Caco-2 (cell line): ENCODE measurements at regions not wholly inside any gene's neighbourhood (a gene's known extent, or its start where the extent isn't known, plus 50 kb on each side); places are given as distances from the start of the nearest gene placed in this dataset.

ENCODE experiments used
- BruUV-seq: library from RNA; stranded (reverse); fragments of 400-500 nt; replicated peaks from 2 replicates; lab custom pipeline; 2021; lab: Mats Ljungman, UMichigan
- CTCF ChIA-PET: fragments of 300-600 bp; sonication (Branson Sonifier 250); formaldehyde crosslinking; loops from one replicate; lab custom pipeline; 2022; ENCODE audit warnings: antibody characterized with exemption; lab: Charles Lee
- POLR2A ChIA-PET: fragments of 300-600 bp; sonication (Branson Sonifier 250); formaldehyde crosslinking; loops from one replicate; lab custom pipeline; 2022; ENCODE audit warnings: antibody characterized with exemption; lab: Charles Lee
- DNase-seq, 2 experiments: peaks; one replicate each; pipeline versions ENCODE4 v3.0.0 to v3.0.0-alpha.2; 2020 to 2022
- H3K27me3 ChIP-seq: replicated peaks from 2 replicates; pipeline ENCODE4 v1.6.0; 2011; ENCODE audit warnings: low read length; ENCODE audit not compliant: control insufficient read depth, insufficient read depth
- H3K36me3 ChIP-seq: 2 replicates; pipeline ENCODE4 v1.5.1; 2011; ENCODE audit warnings: low read length; ENCODE audit not compliant: control insufficient read depth, insufficient read depth
- H3K4me1 ChIP-seq: fragments of 250-450 bp; sonication (Bioruptor Pico); 2 replicates; pipeline ENCODE4 v1.5.1; 2020; ENCODE audit warnings: mild to moderate bottlenecking
- H3K4me3 ChIP-seq: 2 replicates; pipeline ENCODE4 v1.5.1; 2011; ENCODE audit warnings: low read depth, mild to moderate bottlenecking, control low read depth, low read length
- H3K9me3 ChIP-seq: fragments of 250-450 bp; sonication (Bioruptor Pico); 2 replicates; pipeline ENCODE4 v1.5.1; 2020; ENCODE audit warnings: mild to moderate bottlenecking, moderate library complexity
- H3K27ac Mint-ChIP-seq: one replicate; pipeline ENCODE4 v1.8.0; 2022; ENCODE audit warnings: mixed read lengths; ENCODE audit not compliant: unreplicated experiment
- H3K27me3 Mint-ChIP-seq: one replicate; pipeline ENCODE4 v1.8.0; 2022; ENCODE audit warnings: mixed read lengths; ENCODE audit not compliant: insufficient read depth, unreplicated experiment
- H3K36me3 Mint-ChIP-seq: one replicate; pipeline ENCODE4 v1.8.0; 2022; ENCODE audit warnings: mild to moderate bottlenecking, mixed read lengths; ENCODE audit not compliant: insufficient read depth, unreplicated experiment
- H3K4me1 Mint-ChIP-seq: one replicate; pipeline ENCODE4 v1.8.0; 2022; ENCODE audit warnings: low read depth, mixed read lengths; ENCODE audit not compliant: unreplicated experiment
- H3K4me3 Mint-ChIP-seq: one replicate; pipeline ENCODE4 v1.8.0; 2022; ENCODE audit warnings: mild to moderate bottlenecking, moderate library complexity, mixed read lengths; ENCODE audit not compliant: unreplicated experiment
- H3K9me3 Mint-ChIP-seq: one replicate; pipeline ENCODE4 v1.8.0; 2022; ENCODE audit warnings: mixed read lengths; ENCODE audit not compliant: unreplicated experiment
- intact Hi-C: fragments of 100-400 bp; cut with micrococcal nuclease; formaldehyde crosslinking; loops from one replicate; pipeline ENCODE4 v1.10.0; 2022; ENCODE audit not compliant: unreplicated experiment
- TF ChIP-seq, protein P1 (sequence below), 2 experiments: fragments of 200-600 bp in 1 of 2; IDR thresholded peaks; 1 replicate in 1 of 2; 2 replicates in 1 of 2; pipeline versions ENCODE4 v1.5.1 to v1.8.0; 2011 to 2022; ENCODE audit warnings: antibody characterized with exemption in 1 of 2, control low read depth in 1 of 2, inconsistent platforms in 1 of 2, low read depth in 1 of 2, low read length in 1 of 2, mild to moderate bottlenecking in 1 of 2, moderate library complexity in 1 of 2; ENCODE audit not compliant: insufficient read depth in 1 of 2, severe bottlenecking in 1 of 2, unreplicated experiment in 1 of 2

DNA sequence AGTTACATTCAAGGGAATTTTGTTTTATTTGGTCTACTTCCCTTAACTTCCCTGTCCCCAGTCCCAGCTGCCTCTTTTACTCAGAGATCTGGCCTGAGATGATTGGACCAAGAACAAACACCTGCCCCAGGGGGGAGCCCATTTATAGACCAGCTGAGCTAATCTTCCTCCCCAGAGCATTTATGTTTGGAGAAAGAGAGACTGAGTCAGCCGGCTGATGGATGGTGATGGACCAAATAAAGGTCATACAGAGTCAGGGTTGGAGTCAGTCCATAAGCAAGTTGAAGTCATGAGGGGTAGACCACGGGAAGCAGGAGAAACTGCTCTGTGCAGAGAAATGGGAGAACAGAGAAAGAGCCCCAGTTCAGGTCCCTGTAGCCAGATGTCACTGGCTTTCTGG, 77.7 kb downstream of the TMEM174 start:
- H3K36me3 Mint-ChIP-seq = no peaks in the 10 kb centered on the region
- TF ChIP-seq, protein P1, sequence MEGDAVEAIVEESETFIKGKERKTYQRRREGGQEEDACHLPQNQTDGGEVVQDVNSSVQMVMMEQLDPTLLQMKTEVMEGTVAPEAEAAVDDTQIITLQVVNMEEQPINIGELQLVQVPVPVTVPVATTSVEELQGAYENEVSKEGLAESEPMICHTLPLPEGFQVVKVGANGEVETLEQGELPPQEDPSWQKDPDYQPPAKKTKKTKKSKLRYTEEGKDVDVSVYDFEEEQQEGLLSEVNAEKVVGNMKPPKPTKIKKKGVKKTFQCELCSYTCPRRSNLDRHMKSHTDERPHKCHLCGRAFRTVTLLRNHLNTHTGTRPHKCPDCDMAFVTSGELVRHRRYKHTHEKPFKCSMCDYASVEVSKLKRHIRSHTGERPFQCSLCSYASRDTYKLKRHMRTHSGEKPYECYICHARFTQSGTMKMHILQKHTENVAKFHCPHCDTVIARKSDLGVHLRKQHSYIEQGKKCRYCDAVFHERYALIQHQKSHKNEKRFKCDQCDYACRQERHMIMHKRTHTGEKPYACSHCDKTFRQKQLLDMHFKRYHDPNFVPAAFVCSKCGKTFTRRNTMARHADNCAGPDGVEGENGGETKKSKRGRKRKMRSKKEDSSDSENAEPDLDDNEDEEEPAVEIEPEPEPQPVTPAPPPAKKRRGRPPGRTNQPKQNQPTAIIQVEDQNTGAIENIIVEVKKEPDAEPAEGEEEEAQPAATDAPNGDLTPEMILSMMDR (IDR thresholded peaks at IDR 0.05; ENCODE audit: insufficient read depth in 1 of 2, low read depth in 1 of 2, low read length in 1 of 2, severe bottlenecking in 1 of 2, unreplicated experiment in 1 of 2) = no peak
- H3K4me3 Mint-ChIP-seq = no peak overlapping the region
- Histone ChIP-seq H3K4me1 (no peaks in the 10 kb centered on the region), H3K9me3 (no peaks in the 10 kb centered on the region), H3K36me3 (no peaks in the 10 kb centered on the region), H3K27me3 (no peaks in the 10 kb centered on the region; the same call in 1 of the 2 replicates), H3K4me3 (no peak overlapping the region)
- H3K4me1 Mint-ChIP-seq = no peaks in the 10 kb centered on the region
- CTCF ChIA-PET = no interaction called here
- intact Hi-C loops = no loop called here
- POLR2A ChIA-PET = no interaction called here
- H3K27me3 Mint-ChIP-seq = no peaks in the 10 kb centered on the region
- BruUV-seq = no TSS peak
- no peak overlapping the region for H3K27ac Mint-ChIP-seq
- no peaks in the 10 kb centered on the region for H3K9me3 Mint-ChIP-seq
- no peak for DNase-seq

DNA sequence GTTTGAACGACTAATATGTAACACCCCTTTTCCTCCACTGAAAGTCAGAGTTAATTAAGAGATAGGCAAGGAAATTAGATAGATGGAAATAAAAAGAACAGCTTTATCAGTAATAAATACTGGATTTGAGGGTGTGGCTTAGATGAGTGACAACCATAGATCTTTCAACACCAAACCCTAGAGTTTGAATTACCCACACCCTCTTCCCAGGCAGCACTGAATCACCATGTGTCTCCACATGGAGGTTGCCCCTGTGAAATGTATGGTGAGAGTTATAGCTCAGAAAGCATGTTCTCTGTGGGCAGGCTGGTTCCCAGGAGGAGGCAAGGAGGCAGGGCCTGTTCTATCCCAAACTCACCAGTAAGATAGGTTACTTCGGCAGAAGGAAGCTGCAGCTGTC, 69.7 kb downstream of the TMEM174 start:
- no peak overlapping the region for H3K4me3 Mint-ChIP-seq
- no peaks in the 10 kb centered on the region for H3K4me1 ChIP-seq
- H3K27ac Mint-ChIP-seq = no peak overlapping the region
- H3K4me3 ChIP-seq = no peak overlapping the region
- no peaks in the 10 kb centered on the region for H3K36me3 ChIP-seq
- no TSS peak for BruUV-seq
- H3K36me3 Mint-ChIP-seq = no peaks in the 10 kb centered on the region
- ChIA-PET CTCF (interaction anchor here (2.3 kb wide), 1 partner anchor 26 kb away, joined by 8 read pairs; no protein-coding TSS in a partner anchor), POLR2A (no interaction called here)
- no peaks in the 10 kb centered on the region for H3K4me1 Mint-ChIP-seq
- H3K9me3 ChIP-seq = no peaks in the 10 kb centered on the region
- intact Hi-C loops = no loop called here
- no peak for DNase-seq
- H3K9me3 Mint-ChIP-seq = no peaks in the 10 kb centered on the region
- H3K27me3 Mint-ChIP-seq = no peaks in the 10 kb centered on the region
- H3K27me3 ChIP-seq = no peaks in the 10 kb centered on the region
- TF ChIP-seq, protein P1 (IDR thresholded peaks at IDR 0.05; ENCODE audit: insufficient read depth in 1 of 2, low read depth in 1 of 2, low read length in 1 of 2, severe bottlenecking in 1 of 2, unreplicated experiment in 1 of 2) = no peak

DNA sequence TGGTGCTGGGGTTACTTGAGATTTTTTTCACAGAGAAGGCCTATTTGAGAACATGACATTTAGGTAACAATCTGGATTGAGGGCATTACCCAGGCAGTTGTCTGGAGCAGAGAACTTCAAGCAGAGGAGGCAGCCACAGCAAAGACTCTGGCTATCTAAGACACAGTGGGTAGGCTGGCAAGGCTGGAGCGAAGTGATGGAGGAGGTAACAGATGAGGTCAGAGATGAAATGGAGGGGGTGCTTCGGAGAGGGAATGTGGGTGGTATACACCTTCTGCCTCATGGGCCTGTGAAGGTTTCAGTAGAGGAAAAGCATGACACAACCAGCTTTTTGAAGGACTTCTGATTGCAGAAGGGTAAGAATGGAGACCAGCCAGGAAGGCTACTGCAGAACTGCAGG, 65.9 kb downstream of the TMEM174 start:
- ChIA-PET POLR2A (no interaction called here), CTCF (no interaction called here)
- intact Hi-C loops = no loop called here
- no peak for DNase-seq
- Mint-ChIP-seq H3K27me3 (no peaks in the 10 kb centered on the region), H3K27ac (no peak overlapping the region), H3K4me3 (no peak overlapping the region), H3K9me3 (no peaks in the 10 kb centered on the region), H3K4me1 (no peaks in the 10 kb centered on the region), H3K36me3 (no peaks in the 10 kb centered on the region)
- Histone ChIP-seq H3K4me1 (no peaks in the 10 kb centered on the region), H3K9me3 (no peaks in the 10 kb centered on the region), H3K27me3 (no peaks in the 10 kb centered on the region), H3K36me3 (no peaks in the 10 kb centered on the region), H3K4me3 (no peak overlapping the region)
- TF ChIP-seq, protein P1 (IDR thresholded peaks at IDR 0.05; ENCODE audit: insufficient read depth in 1 of 2, low read depth in 1 of 2, low read length in 1 of 2, severe bottlenecking in 1 of 2, unreplicated experiment in 1 of 2) = no peak
- BruUV-seq = no TSS peak
